GM23248 (cell line): ENCODE measurements at regions not wholly inside any gene's neighbourhood (a gene's known extent, or its start where the extent isn't known, plus 50 kb on each side); places are given as distances from the start of the nearest gene placed in this dataset.

Source experiments
- DNase-seq: peaks from one replicate; pipeline ENCODE4 v3.0.0-alpha.2; 2015
- H2AFZ ChIP-seq: fragments of 200-600 bp; sonication (generic); 2 replicates; pipeline ENCODE4 v1.6.1; 2016; ENCODE audit warnings: antibody characterized with exemption
- H3F3A ChIP-seq: fragments of 200-600 bp; sonication (generic); 2 replicates; pipeline ENCODE4 v1.6.1; 2016; ENCODE audit warnings: mild to moderate bottlenecking, antibody characterized with exemption, mixed run types; ENCODE audit not compliant: insufficient read depth
- H3K27ac ChIP-seq: fragments of 200-600 bp; sonication (generic); 2 replicates; pipeline ENCODE4 v1.5.1; 2016; ENCODE audit warnings: mild to moderate bottlenecking
- H3K27me3 ChIP-seq: fragments of 200-600 bp; sonication (generic); replicated peaks from 2 replicates; pipeline ENCODE4 v1.6.1; 2016; ENCODE audit warnings: mild to moderate bottlenecking; ENCODE audit not compliant: insufficient read depth
- H3K36me3 ChIP-seq: fragments of 200-600 bp; sonication (generic); 2 replicates; pipeline ENCODE4 v1.6.1; 2016; ENCODE audit warnings: low read depth, mild to moderate bottlenecking
- H3K4me1 ChIP-seq: fragments of 200-600 bp; sonication (generic); 2 replicates; pipeline ENCODE4 v1.6.1; 2016; ENCODE audit warnings: mild to moderate bottlenecking; ENCODE audit not compliant: insufficient read depth
- H3K4me2 ChIP-seq: fragments of 200-600 bp; sonication (generic); one replicate; pipeline ENCODE4 v1.6.1; 2016; ENCODE audit warnings: mild to moderate bottlenecking; ENCODE audit not compliant: unreplicated experiment
- H3K4me3 ChIP-seq: fragments of 200-600 bp; sonication (generic); 2 replicates; pipeline ENCODE4 v1.5.1; 2016; ENCODE audit warnings: mild to moderate bottlenecking
- H3K79me2 ChIP-seq: fragments of 200-600 bp; sonication (generic); 2 replicates; pipeline ENCODE4 v1.6.1; 2016; ENCODE audit warnings: mild to moderate bottlenecking; ENCODE audit not compliant: insufficient read depth
- H3K9ac ChIP-seq: fragments of 200-600 bp; sonication (generic); 2 replicates; pipeline ENCODE4 v1.6.1; 2016; ENCODE audit warnings: mild to moderate bottlenecking
- H3K9me2 ChIP-seq: fragments of 200-600 bp; sonication (generic); 2 replicates; pipeline ENCODE4 v1.6.1; 2016; ENCODE audit warnings: mixed run types, mild to moderate bottlenecking, moderate library complexity; ENCODE audit not compliant: insufficient read depth
- H3K9me3 ChIP-seq: fragments of 200-600 bp; sonication (generic); one replicate; pipeline ENCODE4 v1.6.1; 2017; ENCODE audit warnings: low read depth
- H4K20me1 ChIP-seq: fragments of 200-600 bp; sonication (generic); 2 replicates; pipeline ENCODE4 v1.6.0; 2016; ENCODE audit not compliant: insufficient read depth
- EZH2 ChIP-seq: fragments of 200-600 bp; sonication (generic); IDR thresholded peaks from 2 replicates; pipeline ENCODE4 v1.6.1; 2018; ENCODE audit warnings: antibody characterized with exemption, mild to moderate bottlenecking; ENCODE audit not compliant: insufficient read depth, poor library complexity, severe bottlenecking
- EZH2phosphoT487 ChIP-seq: fragments of 200-600 bp; sonication (generic); IDR thresholded peaks from 2 replicates; pipeline ENCODE4 v1.6.1; 2018; ENCODE audit warnings: antibody characterized with exemption, moderate library complexity, mild to moderate bottlenecking, low read depth; ENCODE audit not compliant: insufficient read depth
- WGBS, 2 experiments: methylation state at CpG; one replicate each; pipeline ENCODE4 v1.1.6; 2015 to 2017; ENCODE audit warnings: low lambda C conversion rate in 2 of 2, low coverage in 1 of 2; ENCODE audit errors: missing lambda C conversion rate in 2 of 2; 5-methylcytosine and 5-hydroxymethylcytosine counted together
- in situ Hi-C: fragments of 300-500 bp; cut with MboI; formaldehyde crosslinking; loops from 2 replicates; pipeline ENCODE4 v1.15.0; 2020

DNA sequence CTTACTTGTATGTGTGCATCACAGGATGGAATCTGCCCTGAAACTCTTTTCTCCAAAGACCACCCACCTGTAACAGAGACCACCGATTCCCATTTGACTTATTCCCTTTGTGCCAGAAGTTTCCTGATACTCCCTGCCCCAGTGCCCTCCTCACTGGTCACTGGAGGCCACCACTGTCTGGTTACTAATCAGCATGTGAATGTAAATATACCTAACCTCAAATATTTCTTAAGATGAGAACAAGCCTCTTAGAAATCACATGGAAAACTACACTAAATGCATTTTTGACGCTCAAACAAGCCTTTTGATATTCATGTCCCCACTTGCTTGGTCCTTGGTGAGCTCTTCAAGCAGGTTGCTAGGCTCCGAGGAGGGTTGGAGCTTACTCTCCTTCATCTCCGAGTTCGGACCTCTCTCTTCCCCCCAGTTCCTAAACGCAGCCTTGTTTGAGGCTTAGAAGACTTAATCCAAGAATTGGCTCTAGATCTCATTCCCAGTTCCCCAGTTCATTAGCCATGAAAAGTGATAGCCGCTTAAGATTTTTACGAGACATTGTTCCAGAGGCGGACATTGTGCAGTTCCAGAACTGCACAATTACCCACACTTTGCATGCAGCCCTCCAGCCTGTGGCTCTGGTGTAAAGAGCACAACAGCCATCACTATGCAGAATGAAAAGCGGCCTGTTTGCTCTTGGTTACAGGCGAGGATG is 579.2 kb upstream of the PSMD7 start:
- in situ Hi-C loops: no loop called here
- no peak for DNase-seq

DNA sequence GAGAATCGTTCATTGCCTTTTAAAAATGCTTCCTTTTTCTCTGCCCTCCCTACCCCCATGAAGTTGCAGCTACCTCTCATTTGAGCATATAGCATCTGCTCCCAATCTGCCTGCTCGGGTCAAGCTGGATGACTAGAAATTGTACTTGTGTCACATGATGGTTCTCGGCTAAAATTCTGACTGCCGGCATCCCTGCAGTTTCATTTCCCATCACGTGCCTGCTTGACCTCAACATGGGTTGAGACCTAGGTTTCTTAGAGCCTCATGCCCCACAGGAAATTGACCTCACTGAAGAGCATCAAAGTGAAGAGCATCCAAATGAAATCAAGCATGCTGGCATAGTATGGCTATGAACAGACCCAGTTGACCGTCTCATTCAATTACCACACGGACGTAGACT is 581.6 kb upstream of the PSMD7 start:
- Histone ChIP-seq H3K27me3 (no peaks in the 10 kb centered on the region), H2AFZ (no peak overlapping the region; the same call in 1 of the 2 replicates), H3K4me1 (no peaks in the 10 kb centered on the region), H3K9me3 (no peaks in the 10 kb centered on the region), H4K20me1 (no peaks in the 10 kb centered on the region), H3K4me2 (no peak overlapping the region), H3K79me2 (no peaks in the 10 kb centered on the region), H3K27ac (no peak overlapping the region), H3K36me3 (no peaks in the 10 kb centered on the region), H3K9me2 (no peaks in the 10 kb centered on the region), H3K4me3 (no peak overlapping the region), H3F3A (no peaks in the 10 kb centered on the region), H3K9ac (no peak overlapping the region)
- in situ Hi-C loops: no loop called here
- DNase-seq: no peak
- TF ChIP-seq EZH2: no peak
- TF ChIP-seq EZH2phosphoT487: no peak
- WGBS, 2 experiments: 35% methylated on average over 8 of the region's 8 CpGs

More for the DNA sequence above, 579.2 kb upstream of the PSMD7 start:
- Histone ChIP-seq H3K9me3 (no peaks in the 10 kb centered on the region), H3K36me3 (no peaks in the 10 kb centered on the region), H3K27me3 (no peaks in the 10 kb centered on the region), H3K27ac (no peak overlapping the region), H3F3A (no peaks in the 10 kb centered on the region), H3K4me2 (no peak overlapping the region), H3K79me2 (no peaks in the 10 kb centered on the region), H3K4me3 (no peak overlapping the region), H3K9ac (no peak overlapping the region), H2AFZ (no peak overlapping the region), H4K20me1 (no peaks in the 10 kb centered on the region), H3K4me1 (no peaks in the 10 kb centered on the region), H3K9me2 (no peaks in the 10 kb centered on the region)
- no peak for TF ChIP-seq EZH2
- no peak for TF ChIP-seq EZH2phosphoT487
- 57 to 62% methylated on average over 11 of the region's 11 CpGs for WGBS, 2 experiments

DNA sequence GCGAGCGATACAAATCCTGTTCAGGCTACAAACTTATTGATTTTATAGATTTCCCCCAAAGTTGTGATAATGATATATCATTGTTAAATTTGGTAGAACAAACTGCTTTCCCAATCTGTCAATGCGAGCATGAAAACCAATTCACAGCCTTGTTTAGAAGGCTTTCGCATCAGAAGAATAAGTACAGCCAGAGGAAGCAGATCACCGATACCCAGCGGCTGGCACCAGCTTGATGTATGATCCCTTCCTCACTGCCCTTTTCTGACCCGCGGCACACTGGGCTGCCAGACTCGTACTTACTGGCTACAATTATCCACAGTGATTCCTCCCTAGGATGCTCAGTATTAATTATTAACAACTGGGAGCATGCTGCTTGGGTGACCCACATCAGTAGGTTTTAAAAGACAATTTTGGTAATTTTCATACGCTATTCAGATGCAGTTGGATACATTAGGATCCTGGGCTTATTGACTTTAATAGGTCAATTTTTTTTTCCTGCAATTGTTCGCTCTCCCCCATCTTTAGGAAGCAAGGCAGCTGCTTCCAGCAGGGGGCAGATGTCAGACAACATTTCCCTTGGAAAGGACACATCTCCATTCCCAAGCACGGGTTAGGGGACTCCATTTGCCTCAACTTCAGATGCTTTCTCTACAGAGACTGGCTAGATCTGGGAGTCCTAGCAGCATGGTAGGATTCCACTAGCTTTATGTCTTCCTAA is 582.7 kb upstream of the PSMD7 start:
- TF ChIP-seq EZH2 (no peak), EZH2phosphoT487 (no peak)
- Histone ChIP-seq H3K4me1 (no peaks in the 10 kb centered on the region), H4K20me1 (no peaks in the 10 kb centered on the region), H3K27ac (no peak overlapping the region), H3F3A (no peaks in the 10 kb centered on the region), H3K4me3 (no peak overlapping the region), H3K9me2 (no peaks in the 10 kb centered on the region), H3K79me2 (no peaks in the 10 kb centered on the region), H3K9me3 (no peaks in the 10 kb centered on the region), H3K36me3 (no peaks in the 10 kb centered on the region), H2AFZ (no peak overlapping the region; the same call in 1 of the 2 replicates), H3K4me2 (no peak overlapping the region), H3K9ac (no peak overlapping the region), H3K27me3 (no peaks in the 10 kb centered on the region)
- in situ Hi-C loops: no loop called here
- WGBS, 2 experiments: 43 to 46% methylated on average over 12 of the region's 12 CpGs
- DNase-seq: peak; percentile 32

DNA sequence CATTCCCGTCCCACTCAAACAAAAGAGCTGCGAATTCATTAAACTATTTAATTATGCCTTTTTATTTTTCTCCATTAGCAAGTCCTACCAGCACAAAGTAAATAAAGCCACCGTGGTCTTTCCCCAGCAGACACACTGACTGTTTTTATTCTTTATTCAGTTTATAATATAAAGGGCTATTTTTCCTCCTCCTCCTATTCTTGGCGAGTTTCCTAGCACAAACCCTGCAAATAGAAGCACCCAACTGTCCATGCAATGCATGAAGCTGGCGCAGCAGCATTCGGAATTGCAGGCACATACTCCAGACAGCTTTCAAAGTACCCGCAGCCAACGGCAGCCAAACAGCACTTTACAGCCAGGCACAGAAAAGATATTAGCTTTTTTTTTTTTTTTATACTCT is 583.4 kb upstream of the PSMD7 start:
- Histone ChIP-seq H3K4me1 (no peaks in the 10 kb centered on the region), H3K27ac (no peak overlapping the region), H3K9me2 (no peaks in the 10 kb centered on the region), H3K79me2 (no peaks in the 10 kb centered on the region), H4K20me1 (no peaks in the 10 kb centered on the region), H3K9ac (no peak overlapping the region), H3K4me2 (no peak overlapping the region), H3F3A (no peaks in the 10 kb centered on the region), H3K36me3 (no peaks in the 10 kb centered on the region), H2AFZ (no peak overlapping the region), H3K4me3 (no peak overlapping the region), H3K9me3 (no peaks in the 10 kb centered on the region), H3K27me3 (no peaks in the 10 kb centered on the region)
- WGBS, 2 experiments: 48 to 52% methylated on average over 8 of the region's 8 CpGs
- DNase-seq: no peak
- TF ChIP-seq EZH2phosphoT487: no peak
- no peak for TF ChIP-seq EZH2
- in situ Hi-C loops: no loop called here
